Liver (tissue), 8 donors: ENCODE measurements at regions not wholly inside any gene's neighbourhood (a gene's known extent, or its start where the extent isn't known, plus 50 kb on each side); places are given as distances from the start of the nearest gene placed in this dataset.

ENCODE experiments used
- DNase-seq: peaks from one replicate; pipeline ENCODE4 v3.0.0-alpha.2; 2017; ENCODE audit warnings: low spot score
- H3K27ac ChIP-seq, 2 donors: one replicate each; pipeline ENCODE4 v1.7.0; 2013; ENCODE audit warnings: inconsistent platforms in 2 of 2, low read length in 2 of 2, control low read depth in 1 of 2, low read depth in 1 of 2, mild to moderate bottlenecking in 1 of 2
- H3K27me3 ChIP-seq, 4 donors: one replicate each; pipeline versions ENCODE4 v1.6.1 to v1.7.0; 2013; ENCODE audit warnings: low read length in 3 of 4, inconsistent platforms in 1 of 4, mild to moderate bottlenecking in 1 of 4, moderate library complexity in 1 of 4; ENCODE audit not compliant: control insufficient read depth in 4 of 4, insufficient read depth in 4 of 4
- H3K36me3 ChIP-seq, 4 donors: one replicate each; pipeline versions ENCODE4 v1.6.1 to v1.7.0; 2013; ENCODE audit warnings: low read length in 3 of 4, mild to moderate bottlenecking in 3 of 4, low read depth in 1 of 4, moderate library complexity in 1 of 4; ENCODE audit not compliant: control insufficient read depth in 4 of 4, insufficient read depth in 3 of 4
- H3K4me1 ChIP-seq, 4 donors: one replicate each; pipeline versions ENCODE4 v1.6.1 to v1.7.0; 2013; ENCODE audit warnings: low read length in 3 of 4, mild to moderate bottlenecking in 3 of 4, moderate library complexity in 1 of 4; ENCODE audit not compliant: control insufficient read depth in 4 of 4, insufficient read depth in 4 of 4
- H3K4me3 ChIP-seq, 3 donors: one replicate each; pipeline versions ENCODE4 v1.6.1 to v1.7.0; 2013; ENCODE audit warnings: low read length in 3 of 3, control low read depth in 1 of 3, low read depth in 1 of 3, mild to moderate bottlenecking in 1 of 3
- H3K9ac ChIP-seq, 2 donors: one replicate each; pipeline ENCODE4 v1.7.0; 2013; ENCODE audit warnings: low read length in 2 of 2, mild to moderate bottlenecking in 2 of 2, moderate library complexity in 2 of 2, control low read depth in 1 of 2, low read depth in 1 of 2
- H3K9me3 ChIP-seq, 4 donors: one replicate each; pipeline versions ENCODE4 v1.6.1 to v1.7.0; 2013; ENCODE audit warnings: low read length in 3 of 4; ENCODE audit not compliant: control insufficient read depth in 4 of 4
- FOXA1 ChIP-seq: IDR thresholded peaks from 2 replicates; pipeline ENCODE4 v1.6.1; 2016; ENCODE audit warnings: antibody characterized with exemption
- FOXA2 ChIP-seq: IDR thresholded peaks from 2 replicates; pipeline ENCODE4 v1.6.1; 2016; ENCODE audit warnings: antibody characterized with exemption
- HNF4G ChIP-seq: IDR thresholded peaks from 2 replicates; pipeline ENCODE4 v1.6.1; 2016; ENCODE audit warnings: antibody characterized with exemption
- JUND ChIP-seq, 2 donors: IDR thresholded peaks; 2 replicates each; pipeline ENCODE4 v1.6.1; 2016; ENCODE audit warnings: antibody characterized with exemption in 2 of 2
- NR2F2 ChIP-seq: IDR thresholded peaks from 2 replicates; pipeline ENCODE4 v1.6.1; 2016; ENCODE audit warnings: antibody characterized with exemption
- RXRA ChIP-seq, 2 donors: IDR thresholded peaks; 2 replicates each; pipeline ENCODE4 v1.6.1; 2017 to 2018; ENCODE audit warnings: antibody characterized with exemption in 2 of 2, mild to moderate bottlenecking in 1 of 2
- SP1 ChIP-seq: IDR thresholded peaks from 2 replicates; pipeline ENCODE4 v1.6.1; 2018; ENCODE audit warnings: antibody characterized with exemption, mild to moderate bottlenecking
- TAF1 ChIP-seq: conservative IDR thresholded peaks from 2 replicates; pipeline ENCODE4 v1.6.1; 2016; ENCODE audit warnings: antibody characterized with exemption, mild to moderate bottlenecking
- WGBS: extraction: QIAGEN DNeasy Blood & Tissue Kit; methylation state at CpG from one replicate; pipeline ENCODE4 v1.1.7; 2013; 5-methylcytosine and 5-hydroxymethylcytosine counted together
- TF ChIP-seq, protein P1 (sequence below): IDR thresholded peaks from 2 replicates; pipeline ENCODE4 v1.6.1; 2016; ENCODE audit warnings: antibody characterized with exemption, mild to moderate bottlenecking
- TF ChIP-seq, protein P2 (sequence below): IDR thresholded peaks from 2 replicates; pipeline ENCODE4 v1.6.1; 2016; ENCODE audit warnings: antibody characterized with exemption
- TF ChIP-seq, protein P3 (sequence below): IDR thresholded peaks from 2 replicates; pipeline ENCODE4 v1.6.1; 2016; ENCODE audit warnings: antibody characterized with exemption
- TF ChIP-seq, protein P4 (sequence below): IDR thresholded peaks from 2 replicates; pipeline ENCODE4 v1.6.1; 2016; ENCODE audit warnings: antibody characterized with exemption
- TF ChIP-seq, protein P5 (sequence below): fragments of 150-350 bp; IDR thresholded peaks from 2 replicates; pipeline ENCODE4 v1.5.1; 2017; ENCODE audit warnings: improper control_type of control experiment, low read depth, low read length; ENCODE audit not compliant: missing input control
- donor health status: healthy.
- donor health status: healthy.
- donor health status: healthy.
- donor health status: healthy.
- donor health status: healthy.

DNA sequence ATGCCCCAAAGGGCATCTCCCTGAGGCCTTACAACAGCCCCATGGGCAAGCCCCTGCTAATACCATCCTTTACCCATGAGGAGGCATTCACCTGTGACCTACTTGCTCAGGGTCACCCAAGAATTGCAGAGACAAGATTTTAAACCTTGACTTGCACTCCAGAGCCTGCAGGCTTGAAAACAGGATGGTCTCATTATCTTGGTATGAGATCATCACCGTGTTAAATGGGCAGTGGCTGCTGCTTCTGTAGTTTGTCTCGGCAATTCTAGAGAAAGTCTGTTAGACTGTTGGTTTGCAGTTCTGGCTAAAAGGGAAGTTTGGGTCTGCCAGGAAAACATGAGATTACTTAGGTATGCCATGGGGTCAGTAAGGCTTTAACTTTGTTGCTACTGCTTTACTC is 698.9 kb downstream of the GALR1 start (continued):
- TF ChIP-seq, protein P1, sequence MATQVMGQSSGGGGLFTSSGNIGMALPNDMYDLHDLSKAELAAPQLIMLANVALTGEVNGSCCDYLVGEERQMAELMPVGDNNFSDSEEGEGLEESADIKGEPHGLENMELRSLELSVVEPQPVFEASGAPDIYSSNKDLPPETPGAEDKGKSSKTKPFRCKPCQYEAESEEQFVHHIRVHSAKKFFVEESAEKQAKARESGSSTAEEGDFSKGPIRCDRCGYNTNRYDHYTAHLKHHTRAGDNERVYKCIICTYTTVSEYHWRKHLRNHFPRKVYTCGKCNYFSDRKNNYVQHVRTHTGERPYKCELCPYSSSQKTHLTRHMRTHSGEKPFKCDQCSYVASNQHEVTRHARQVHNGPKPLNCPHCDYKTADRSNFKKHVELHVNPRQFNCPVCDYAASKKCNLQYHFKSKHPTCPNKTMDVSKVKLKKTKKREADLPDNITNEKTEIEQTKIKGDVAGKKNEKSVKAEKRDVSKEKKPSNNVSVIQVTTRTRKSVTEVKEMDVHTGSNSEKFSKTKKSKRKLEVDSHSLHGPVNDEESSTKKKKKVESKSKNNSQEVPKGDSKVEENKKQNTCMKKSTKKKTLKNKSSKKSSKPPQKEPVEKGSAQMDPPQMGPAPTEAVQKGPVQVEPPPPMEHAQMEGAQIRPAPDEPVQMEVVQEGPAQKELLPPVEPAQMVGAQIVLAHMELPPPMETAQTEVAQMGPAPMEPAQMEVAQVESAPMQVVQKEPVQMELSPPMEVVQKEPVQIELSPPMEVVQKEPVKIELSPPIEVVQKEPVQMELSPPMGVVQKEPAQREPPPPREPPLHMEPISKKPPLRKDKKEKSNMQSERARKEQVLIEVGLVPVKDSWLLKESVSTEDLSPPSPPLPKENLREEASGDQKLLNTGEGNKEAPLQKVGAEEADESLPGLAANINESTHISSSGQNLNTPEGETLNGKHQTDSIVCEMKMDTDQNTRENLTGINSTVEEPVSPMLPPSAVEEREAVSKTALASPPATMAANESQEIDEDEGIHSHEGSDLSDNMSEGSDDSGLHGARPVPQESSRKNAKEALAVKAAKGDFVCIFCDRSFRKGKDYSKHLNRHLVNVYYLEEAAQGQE: no peak

DNA sequence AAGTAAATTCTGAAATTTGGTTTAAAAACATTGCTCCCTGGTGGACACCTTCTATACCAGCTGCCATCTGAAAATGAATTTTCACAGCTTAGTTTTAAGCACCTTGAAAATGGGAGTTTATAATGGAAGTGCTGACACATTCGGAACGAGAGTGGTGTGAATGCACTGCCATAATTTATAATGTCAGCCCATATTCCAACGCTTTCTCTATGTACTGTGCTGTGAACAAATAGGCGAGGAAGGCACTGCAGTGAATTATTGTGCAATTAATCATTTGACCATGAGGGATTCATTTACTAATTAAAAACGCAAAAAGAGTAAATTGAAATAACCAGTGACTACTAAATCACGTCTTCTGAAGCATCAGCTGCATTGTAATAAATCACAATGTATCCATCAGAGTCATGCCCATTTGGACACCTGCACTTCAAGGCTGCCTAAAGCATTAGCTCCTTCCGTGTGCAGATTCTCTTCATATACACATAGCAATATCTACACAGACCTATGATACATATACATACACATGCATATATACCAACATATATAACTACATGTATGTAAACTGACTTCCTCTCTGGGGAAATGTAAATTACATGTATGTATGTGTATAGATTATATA is 699.8 kb downstream of the GALR1 start:
- 71% methylated on average over 7 of the region's 7 CpGs for WGBS
- TF ChIP-seq, protein P2, sequence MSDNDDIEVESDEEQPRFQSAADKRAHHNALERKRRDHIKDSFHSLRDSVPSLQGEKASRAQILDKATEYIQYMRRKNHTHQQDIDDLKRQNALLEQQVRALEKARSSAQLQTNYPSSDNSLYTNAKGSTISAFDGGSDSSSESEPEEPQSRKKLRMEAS: no peak
- no peak for TF ChIP-seq FOXA2
- H3K9me3 ChIP-seq: no peaks in the 10 kb centered on the region
- no peak overlapping the region for H3K9ac ChIP-seq
- no peak overlapping the region for H3K4me3 ChIP-seq
- no peaks in the 10 kb centered on the region for H3K4me1 ChIP-seq
- no peak for DNase-seq
- H3K27me3 ChIP-seq: no peaks in the 10 kb centered on the region
- no peaks in the 10 kb centered on the region for H3K36me3 ChIP-seq
- no peak overlapping the region for H3K27ac ChIP-seq

DNA sequence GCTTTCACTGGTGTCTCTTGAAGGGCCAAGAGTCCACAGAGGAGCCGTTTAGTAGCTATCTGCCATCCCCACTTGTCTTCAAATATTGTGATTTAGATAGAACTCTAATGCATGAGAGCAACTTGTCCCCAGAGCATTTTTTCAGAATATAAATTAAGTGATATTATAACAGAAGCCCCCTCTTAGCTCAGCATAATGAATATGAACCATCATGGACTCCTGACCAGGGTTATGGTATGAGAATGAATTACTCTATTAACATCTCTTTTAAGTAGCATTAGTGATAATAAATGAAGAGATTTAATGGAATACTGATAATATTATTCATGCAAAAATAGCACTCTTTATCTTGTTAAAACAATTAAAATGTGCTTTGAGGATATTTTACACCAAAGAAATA is 709.6 kb downstream of the GALR1 start:
- TF ChIP-seq TAF1: no peak
- TF ChIP-seq NR2F2: no peak
- no peaks in the 10 kb centered on the region for H3K27me3 ChIP-seq
- no peaks in the 10 kb centered on the region for H3K36me3 ChIP-seq
- no peak overlapping the region for H3K9ac ChIP-seq
- H3K4me3 ChIP-seq: no peak overlapping the region
- 54% methylated on average over 1 of the region's 1 CpG for WGBS
- H3K9me3 ChIP-seq: no peaks in the 10 kb centered on the region
- no peaks in the 10 kb centered on the region for H3K4me1 ChIP-seq
- no peak overlapping the region for H3K27ac ChIP-seq
- DNase-seq: no peak

DNA sequence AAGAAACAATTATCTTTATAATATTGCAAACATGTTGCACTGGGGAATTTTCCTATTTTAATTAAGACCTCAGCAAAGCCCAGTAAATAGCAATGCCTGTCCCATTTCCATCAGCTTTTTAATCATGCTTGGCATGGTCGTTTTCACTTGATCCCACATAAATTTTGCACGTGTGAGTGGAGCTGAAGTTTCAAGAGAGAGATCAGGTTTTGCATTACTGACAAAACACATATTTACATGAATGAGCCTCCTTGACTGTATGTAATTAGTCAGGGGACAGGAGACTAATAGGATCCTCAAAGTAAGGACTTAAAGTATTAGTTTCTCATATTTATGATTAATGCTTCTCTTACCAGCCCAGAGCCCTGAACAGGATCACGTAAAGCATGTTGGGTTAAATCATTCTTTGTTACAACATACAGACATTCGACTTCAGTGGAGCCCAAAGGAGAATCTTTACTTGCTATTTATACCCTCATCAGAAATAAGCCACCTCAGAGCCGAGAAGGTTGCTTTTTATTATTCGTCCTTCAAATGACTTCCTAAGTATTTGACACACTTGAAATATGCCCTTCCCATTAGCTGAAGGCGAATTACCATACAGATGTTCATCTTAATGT is 711.3 kb downstream of the GALR1 start:
- WGBS: 63% methylated on average over 7 of the region's 7 CpGs
- no peak for DNase-seq
- TF ChIP-seq FOXA1: no peak
- TF ChIP-seq TAF1: no peak
- TF ChIP-seq SP1: no peak
- TF ChIP-seq, protein P3, sequence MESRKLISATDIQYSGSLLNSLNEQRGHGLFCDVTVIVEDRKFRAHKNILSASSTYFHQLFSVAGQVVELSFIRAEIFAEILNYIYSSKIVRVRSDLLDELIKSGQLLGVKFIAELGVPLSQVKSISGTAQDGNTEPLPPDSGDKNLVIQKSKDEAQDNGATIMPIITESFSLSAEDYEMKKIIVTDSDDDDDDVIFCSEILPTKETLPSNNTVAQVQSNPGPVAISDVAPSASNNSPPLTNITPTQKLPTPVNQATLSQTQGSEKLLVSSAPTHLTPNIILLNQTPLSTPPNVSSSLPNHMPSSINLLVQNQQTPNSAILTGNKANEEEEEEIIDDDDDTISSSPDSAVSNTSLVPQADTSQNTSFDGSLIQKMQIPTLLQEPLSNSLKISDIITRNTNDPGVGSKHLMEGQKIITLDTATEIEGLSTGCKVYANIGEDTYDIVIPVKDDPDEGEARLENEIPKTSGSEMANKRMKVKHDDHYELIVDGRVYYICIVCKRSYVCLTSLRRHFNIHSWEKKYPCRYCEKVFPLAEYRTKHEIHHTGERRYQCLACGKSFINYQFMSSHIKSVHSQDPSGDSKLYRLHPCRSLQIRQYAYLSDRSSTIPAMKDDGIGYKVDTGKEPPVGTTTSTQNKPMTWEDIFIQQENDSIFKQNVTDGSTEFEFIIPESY: no peak
- TF ChIP-seq, protein P2: no peak
- TF ChIP-seq NR2F2: no peak
- TF ChIP-seq HNF4G: no peak
- TF ChIP-seq JUND (IDR thresholded peaks at IDR 0.05): no peak
- TF ChIP-seq, protein P4, sequence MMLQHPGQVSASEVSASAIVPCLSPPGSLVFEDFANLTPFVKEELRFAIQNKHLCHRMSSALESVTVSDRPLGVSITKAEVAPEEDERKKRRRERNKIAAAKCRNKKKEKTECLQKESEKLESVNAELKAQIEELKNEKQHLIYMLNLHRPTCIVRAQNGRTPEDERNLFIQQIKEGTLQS: no peak
- TF ChIP-seq, protein P5, sequence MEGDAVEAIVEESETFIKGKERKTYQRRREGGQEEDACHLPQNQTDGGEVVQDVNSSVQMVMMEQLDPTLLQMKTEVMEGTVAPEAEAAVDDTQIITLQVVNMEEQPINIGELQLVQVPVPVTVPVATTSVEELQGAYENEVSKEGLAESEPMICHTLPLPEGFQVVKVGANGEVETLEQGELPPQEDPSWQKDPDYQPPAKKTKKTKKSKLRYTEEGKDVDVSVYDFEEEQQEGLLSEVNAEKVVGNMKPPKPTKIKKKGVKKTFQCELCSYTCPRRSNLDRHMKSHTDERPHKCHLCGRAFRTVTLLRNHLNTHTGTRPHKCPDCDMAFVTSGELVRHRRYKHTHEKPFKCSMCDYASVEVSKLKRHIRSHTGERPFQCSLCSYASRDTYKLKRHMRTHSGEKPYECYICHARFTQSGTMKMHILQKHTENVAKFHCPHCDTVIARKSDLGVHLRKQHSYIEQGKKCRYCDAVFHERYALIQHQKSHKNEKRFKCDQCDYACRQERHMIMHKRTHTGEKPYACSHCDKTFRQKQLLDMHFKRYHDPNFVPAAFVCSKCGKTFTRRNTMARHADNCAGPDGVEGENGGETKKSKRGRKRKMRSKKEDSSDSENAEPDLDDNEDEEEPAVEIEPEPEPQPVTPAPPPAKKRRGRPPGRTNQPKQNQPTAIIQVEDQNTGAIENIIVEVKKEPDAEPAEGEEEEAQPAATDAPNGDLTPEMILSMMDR: no peak
- no peak for TF ChIP-seq RXRA (IDR thresholded peaks at IDR 0.05)
- TF ChIP-seq, protein P1: no peak

More for the DNA sequence above, 711.3 kb downstream of the GALR1 start:
- Histone ChIP-seq H3K4me3 (no peak overlapping the region), H3K36me3 (no peaks in the 10 kb centered on the region), H3K9me3 (no peaks in the 10 kb centered on the region), H3K27ac (no peak overlapping the region), H3K9ac (no peak overlapping the region), H3K27me3 (no peaks in the 10 kb centered on the region), H3K4me1 (no peaks in the 10 kb centered on the region)
